NAMALWA (cell line): ENCODE measurements at regions not wholly inside any gene's neighbourhood (a gene's known extent, or its start where the extent isn't known, plus 50 kb on each side); places are given as distances from the start of the nearest gene placed in this dataset.
"Not testable (repeated sequence)": the region's sequence is repeated elsewhere in the genome, so short reads cannot be mapped to it uniquely, and the experiment has no call there.

Source experiments
- DNase-seq: peaks from one replicate; pipeline ENCODE4 v3.0.0-alpha.2; 2015; ENCODE audit warnings: low spot score

- DNase-seq, result no peak
Observed at GRCh38 chrX:68995780-68996551, 167.1 kb downstream of the EFNB1 start.

GRCh38 chrX:68995386-68995779 lies 166.6 kb downstream of the EFNB1 start:
- no peak for DNase-seq

GRCh38 chrX:68994891-68995255 lies 166.1 kb downstream of the EFNB1 start:
- DNase-seq, result no peak

GRCh38 chrX:68994135-68994890 lies 165.5 kb downstream of the EFNB1 start:
- DNase-seq, result no peak

- DNase-seq, result no peak
Observed at GRCh38 chrX:68992821-68993397, 164.1 kb downstream of the EFNB1 start.

GRCh38 chrX:68991691-68992345 lies 163.0 kb downstream of the EFNB1 start:
- DNase-seq, result no peak

GRCh38 chrX:68990948-68991347 lies 162.1 kb downstream of the EFNB1 start:
- no peak for DNase-seq

GRCh38 chrX:68989865-68990606 lies 161.2 kb downstream of the EFNB1 start:
- DNase-seq, result no peak

- no peak for DNase-seq
Observed at GRCh38 chrX:68989456-68989855, 160.6 kb downstream of the EFNB1 start.

- DNase-seq, result no peak
Observed at GRCh38 chrX:68988865-68989264, 160.0 kb downstream of the EFNB1 start.

GRCh38 chrX:68985135-68985755 lies 156.4 kb downstream of the EFNB1 start:
- no peak for DNase-seq

GRCh38 chrX:68983004-68983857 lies 154.4 kb downstream of the EFNB1 start:
- DNase-seq, result no peak

- no peak for DNase-seq
Observed at GRCh38 chrX:68982476-68982875, 153.7 kb downstream of the EFNB1 start.

GRCh38 chrX:68980906-68981616 lies 152.2 kb downstream of the EFNB1 start:
- DNase-seq, result no peak

- DNase-seq, result no peak
Observed at GRCh38 chrX:68978655-68979054, 149.8 kb downstream of the EFNB1 start.

- no peak for DNase-seq
Observed at GRCh38 chrX:68978255-68978654, 149.4 kb downstream of the EFNB1 start.

GRCh38 chrX:68953331-68953730 lies 124.5 kb downstream of the EFNB1 start:
- DNase-seq, result no peak

GRCh38 chrX:68951942-68952619 lies 123.3 kb downstream of the EFNB1 start:
- not testable (repeated sequence) for DNase-seq

GRCh38 chrX:68950937-68951336 lies 122.1 kb downstream of the EFNB1 start:
- DNase-seq, result no peak
